SK-N-MC (cell line): ENCODE measurements at regions not wholly inside any gene's neighbourhood (a gene's known extent, or its start where the extent isn't known, plus 50 kb on each side); places are given as distances from the start of the nearest gene placed in this dataset.
"Not testable (repeated sequence)": the region's sequence is repeated elsewhere in the genome, so short reads cannot be mapped to it uniquely, and the experiment has no call there.

Source experiments
- DNase-seq: peaks from one replicate; pipeline ENCODE4 v3.0.0-alpha.2; 2011; ENCODE audit warnings: low read depth, low spot score
- H3K27ac ChIP-seq: fragments of 200-600 bp; sonication (generic); 2 replicates; pipeline ENCODE4 v1.5.1; 2016; ENCODE audit warnings: mixed run types
- H3K36me3 ChIP-seq: fragments of 200-600 bp; sonication (generic); 2 replicates; pipeline ENCODE4 v1.6.1; 2017; ENCODE audit warnings: antibody characterized with exemption, low read length, mixed read lengths; ENCODE audit not compliant: insufficient read depth
- H3K4me3 ChIP-seq: fragments of 200-600 bp; sonication (generic); 2 replicates; pipeline ENCODE4 v1.5.1; 2016
- H3K9ac ChIP-seq: fragments of 200-600 bp; sonication (generic); 2 replicates; pipeline ENCODE4 v1.8.0; 2017; ENCODE audit warnings: mixed run types, mixed read lengths; ENCODE audit not compliant: insufficient read length
- H3K9me3 ChIP-seq: fragments of 200-600 bp; sonication (generic); 2 replicates; pipeline ENCODE4 v1.6.1; 2017; ENCODE audit warnings: low read depth, mild to moderate bottlenecking, antibody characterized with exemption, low read length, moderate library complexity, mixed read lengths
- EZH2 ChIP-seq: fragments of 200-600 bp; sonication (generic); IDR thresholded peaks from one replicate; pipeline ENCODE4 v1.6.1; 2017; ENCODE audit warnings: antibody characterized with exemption
- FOXP2 ChIP-seq: optimal IDR thresholded peaks from 2 replicates; pipeline ENCODE3; 2011; ENCODE audit warnings: mild to moderate bottlenecking, moderate library complexity; ENCODE audit not compliant: insufficient read depth; ENCODE audit errors: extremely low read length, control extremely low read depth
- POLR2AphosphoS5 ChIP-seq: IDR thresholded peaks from 2 replicates; pipeline ENCODE4 v1.6.1; 2012; ENCODE audit warnings: mild to moderate bottlenecking, low read depth, low read length, borderline replicate concordance

GRCh38 chr12:131424270-131424669, 286.6 kb upstream of the SFSWAP start:
- DNase-seq: no peak
- no peak for TF ChIP-seq EZH2
- no peak for TF ChIP-seq POLR2AphosphoS5
- no peak for TF ChIP-seq FOXP2
- Histone ChIP-seq H3K27ac (no peak overlapping the region), H3K9me3 (no peaks in the 10 kb centered on the region), H3K9ac (no peak overlapping the region), H3K36me3 (no peaks in the 10 kb centered on the region), H3K4me3 (no peak overlapping the region)

GRCh38 chr12:131425112-131426075, 285.5 kb upstream of the SFSWAP start:
- H3K27ac ChIP-seq: no peak overlapping the region
- no peak for DNase-seq
- H3K9ac ChIP-seq: no peak overlapping the region

GRCh38 chr12:131428091-131428685, 282.7 kb upstream of the SFSWAP start:
- Histone ChIP-seq H3K27ac (no peak overlapping the region), H3K9ac (no peak overlapping the region), H3K36me3 (no peaks in the 10 kb centered on the region), H3K4me3 (no peak overlapping the region), H3K9me3 (no peaks in the 10 kb centered on the region)
- DNase-seq: no peak
- TF ChIP-seq FOXP2 (no peak), EZH2 (no peak), POLR2AphosphoS5 (no peak)

More at GRCh38 chr12:131425112-131426075, 285.5 kb upstream of the SFSWAP start:
- Histone ChIP-seq H3K36me3 (no peaks in the 10 kb centered on the region), H3K4me3 (no peak overlapping the region), H3K9me3 (no peaks in the 10 kb centered on the region)
- TF ChIP-seq FOXP2 (no peak), POLR2AphosphoS5 (no peak), EZH2 (no peak)

- H3K9ac ChIP-seq, H3K36me3 ChIP-seq, DNase-seq, H3K9me3 ChIP-seq, H3K27ac ChIP-seq, H3K4me3 ChIP-seq: not testable (repeated sequence)
Measured at GRCh38 chr12:131429221-131429620, 281.7 kb upstream of the SFSWAP start.

GRCh38 chr12:131429697-131430096, 281.2 kb upstream of the SFSWAP start:
- H3K36me3 ChIP-seq, DNase-seq: not testable (repeated sequence)

GRCh38 chr12:131430158-131430742, 280.6 kb upstream of the SFSWAP start:
- Histone ChIP-seq H3K36me3 (no peaks in the 10 kb centered on the region), H3K27ac (no peak overlapping the region), H3K4me3 (no peak overlapping the region), H3K9ac (no peak overlapping the region), H3K9me3 (no peaks in the 10 kb centered on the region)
- DNase-seq: no peak
- TF ChIP-seq EZH2 (no peak), FOXP2 (no peak), POLR2AphosphoS5 (no peak)

More at GRCh38 chr12:131429697-131430096, 281.2 kb upstream of the SFSWAP start:
- not testable (repeated sequence) for H3K9ac ChIP-seq, H3K9me3 ChIP-seq, H3K27ac ChIP-seq, H3K4me3 ChIP-seq

GRCh38 chr12:131431126-131431655, 279.7 kb upstream of the SFSWAP start:
- not testable (repeated sequence) for H3K27ac ChIP-seq, H3K36me3 ChIP-seq, H3K4me3 ChIP-seq, DNase-seq, H3K9ac ChIP-seq, H3K9me3 ChIP-seq

GRCh38 chr12:131432532-131433260, 278.2 kb upstream of the SFSWAP start:
- no peak overlapping the region for H3K9ac ChIP-seq
- no peak overlapping the region for H3K27ac ChIP-seq
- no peaks in the 10 kb centered on the region for H3K9me3 ChIP-seq
- no peak for TF ChIP-seq POLR2AphosphoS5
- TF ChIP-seq FOXP2: no peak
- no peak for TF ChIP-seq EZH2
- no peak for DNase-seq
- H3K36me3 ChIP-seq: no peaks in the 10 kb centered on the region
- H3K4me3 ChIP-seq: no peak overlapping the region
